Gastrocnemius medialis (tissue), 4 donors: ENCODE measurements at regions not wholly inside any gene's neighbourhood (a gene's known extent, or its start where the extent isn't known, plus 50 kb on each side); places are given as distances from the start of the nearest gene placed in this dataset.

Experiments
- CTCF ChIP-seq, 5 experiments: fragments of 450-650 bp in 3 of 5; fragments of 200-600 bp in 2 of 5; sonication (generic) in 2 of 5; IDR thresholded peaks in 4 of 5; conservative IDR thresholded peaks in 1 of 5; 1 replicate in 4 of 5; 2 replicates in 1 of 5; pipeline ENCODE4 v1.5.1; 2016 to 2019; ENCODE audit warnings: antibody characterized with exemption in 5 of 5, mild to moderate bottlenecking in 3 of 5, moderate library complexity in 3 of 5
- POLR2A ChIP-seq, 2 donors: fragments of 450-650 bp; IDR thresholded peaks; one replicate each; pipeline ENCODE4 v1.6.1; 2017; ENCODE audit warnings: antibody characterized with exemption in 2 of 2, mild to moderate bottlenecking in 2 of 2, moderate library complexity in 2 of 2

- TF ChIP-seq CTCF (IDR thresholded peaks at IDR 0.05 in 4 of 5, conservative IDR thresholded peaks at IDR 0.05 in 1 of 5) (no peak), POLR2A (IDR thresholded peaks at IDR 0.05) (no peak)
Measured at GRCh38 chr12:61998791-61999190, 261.4 kb upstream of the USP15 start.
